ENCODE measurements at regions not wholly inside any gene's neighbourhood (a gene's known extent, or its start where the extent isn't known, plus 50 kb on each side); places are given as distances from the start of the nearest gene placed in this dataset.
"Not testable (repeated sequence)": the region's sequence is repeated elsewhere in the genome, so short reads cannot be mapped to it uniquely, and the experiment has no call there.

DNA sequence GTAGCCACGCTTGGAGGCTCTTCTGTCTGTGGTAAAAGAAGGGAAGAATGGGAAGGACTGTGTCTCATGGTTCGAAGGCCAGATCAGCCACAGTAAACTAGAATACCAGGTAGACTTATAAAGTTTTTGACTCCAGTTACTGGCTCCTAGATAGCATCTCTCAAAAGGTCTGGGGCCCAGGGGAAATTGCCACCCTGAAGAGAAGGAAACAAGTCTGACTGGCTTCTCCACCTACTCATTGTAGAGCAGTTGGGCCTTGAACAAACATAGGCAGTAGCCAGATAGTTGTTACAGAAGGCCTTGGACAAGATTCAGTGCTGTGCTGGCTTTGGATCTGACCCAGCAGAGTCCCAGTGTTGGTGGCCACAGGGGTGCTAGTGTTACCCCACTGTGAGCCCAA is 890.4 kb downstream of the EFNA5 start:
- POLR2A ChIA-PET: no interaction called here
- Mint-ChIP-seq H3K27me3 (no peaks in the 10 kb centered on the region), H3K27ac (no peak overlapping the region), H3K9me3 (peaks cover 7% of the 10 kb centered on the region), H3K36me3 (ENCODE audit: low read depth) (no peaks in the 10 kb centered on the region), H3K4me3 (no peak overlapping the region), H3K4me1 (no peaks in the 10 kb centered on the region)
- DNase-seq (no peak), ATAC-seq (ENCODE audit: low read depth) (no peak)
- intact Hi-C loops (cut with micrococcal nuclease): no loop called here
- TF ChIP-seq, protein P1, sequence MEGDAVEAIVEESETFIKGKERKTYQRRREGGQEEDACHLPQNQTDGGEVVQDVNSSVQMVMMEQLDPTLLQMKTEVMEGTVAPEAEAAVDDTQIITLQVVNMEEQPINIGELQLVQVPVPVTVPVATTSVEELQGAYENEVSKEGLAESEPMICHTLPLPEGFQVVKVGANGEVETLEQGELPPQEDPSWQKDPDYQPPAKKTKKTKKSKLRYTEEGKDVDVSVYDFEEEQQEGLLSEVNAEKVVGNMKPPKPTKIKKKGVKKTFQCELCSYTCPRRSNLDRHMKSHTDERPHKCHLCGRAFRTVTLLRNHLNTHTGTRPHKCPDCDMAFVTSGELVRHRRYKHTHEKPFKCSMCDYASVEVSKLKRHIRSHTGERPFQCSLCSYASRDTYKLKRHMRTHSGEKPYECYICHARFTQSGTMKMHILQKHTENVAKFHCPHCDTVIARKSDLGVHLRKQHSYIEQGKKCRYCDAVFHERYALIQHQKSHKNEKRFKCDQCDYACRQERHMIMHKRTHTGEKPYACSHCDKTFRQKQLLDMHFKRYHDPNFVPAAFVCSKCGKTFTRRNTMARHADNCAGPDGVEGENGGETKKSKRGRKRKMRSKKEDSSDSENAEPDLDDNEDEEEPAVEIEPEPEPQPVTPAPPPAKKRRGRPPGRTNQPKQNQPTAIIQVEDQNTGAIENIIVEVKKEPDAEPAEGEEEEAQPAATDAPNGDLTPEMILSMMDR (IDR thresholded peaks at IDR 0.05): no peak
- CTCF ChIA-PET: no interaction called here

DNA sequence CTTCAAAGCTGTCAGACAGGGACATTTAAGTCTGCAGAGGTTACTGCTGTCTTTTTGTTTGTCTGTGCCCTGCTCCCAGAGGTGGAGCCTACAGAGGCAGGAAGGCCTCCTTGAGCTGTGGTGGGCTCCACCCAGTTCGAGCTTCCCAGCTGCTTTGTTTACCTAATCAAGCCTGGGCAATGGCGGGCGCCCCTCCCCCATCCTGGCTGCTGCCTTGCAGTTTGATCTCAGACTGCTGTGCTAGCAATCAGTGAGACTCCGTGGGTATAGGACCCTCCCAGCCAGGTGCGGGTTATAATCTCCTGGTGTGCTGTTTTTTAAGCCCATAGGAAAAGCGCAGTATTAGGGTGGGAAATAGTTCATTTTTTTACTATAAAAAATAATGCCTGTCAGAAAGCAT is 894.2 kb downstream of the EFNA5 start:
- POLR2A ChIA-PET; H3K4me3 Mint-ChIP-seq; H3K9me3 Mint-ChIP-seq; H3K36me3 Mint-ChIP-seq (ENCODE audit: low read depth); H3K27me3 Mint-ChIP-seq; intact Hi-C loops (cut with micrococcal nuclease); DNase-seq; CTCF ChIA-PET; H3K4me1 Mint-ChIP-seq; H3K27ac Mint-ChIP-seq; ATAC-seq (ENCODE audit: low read depth): not testable (repeated sequence)

DNA sequence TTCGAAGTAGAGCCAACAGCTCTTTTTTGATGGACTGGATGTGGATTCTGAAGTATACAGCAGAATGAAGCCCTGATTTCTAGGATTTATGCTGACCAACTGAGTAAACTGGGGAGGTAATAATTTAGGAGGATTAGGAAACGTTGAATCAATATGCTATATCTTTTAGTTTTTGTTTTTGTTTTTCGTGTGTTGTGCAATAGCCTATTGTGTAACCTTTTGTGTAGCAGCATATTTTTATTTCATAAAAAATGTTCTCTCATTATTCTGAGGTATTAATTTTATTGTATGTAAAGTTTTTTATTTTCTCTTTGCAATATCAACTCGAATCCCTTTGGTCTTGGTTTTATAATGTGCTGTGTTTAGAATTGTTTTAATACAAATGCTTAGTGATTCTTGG is 902.3 kb downstream of the EFNA5 start:
- peaks cover 2% of the 10 kb centered on the region for H3K9me3 Mint-ChIP-seq
- intact Hi-C loops (cut with micrococcal nuclease): no loop called here
- H3K36me3 Mint-ChIP-seq (ENCODE audit: low read depth): no peaks in the 10 kb centered on the region
- no peak overlapping the region for H3K4me3 Mint-ChIP-seq
- CTCF ChIA-PET: no interaction called here
- no peak overlapping the region for H3K27ac Mint-ChIP-seq
- DNase-seq (no peak), ATAC-seq (ENCODE audit: low read depth) (no peak)
- TF ChIP-seq, protein P1 (IDR thresholded peaks at IDR 0.05): no peak
- POLR2A ChIA-PET: no interaction called here
- no peaks in the 10 kb centered on the region for H3K27me3 Mint-ChIP-seq
- H3K4me1 Mint-ChIP-seq: no peaks in the 10 kb centered on the region

DNA sequence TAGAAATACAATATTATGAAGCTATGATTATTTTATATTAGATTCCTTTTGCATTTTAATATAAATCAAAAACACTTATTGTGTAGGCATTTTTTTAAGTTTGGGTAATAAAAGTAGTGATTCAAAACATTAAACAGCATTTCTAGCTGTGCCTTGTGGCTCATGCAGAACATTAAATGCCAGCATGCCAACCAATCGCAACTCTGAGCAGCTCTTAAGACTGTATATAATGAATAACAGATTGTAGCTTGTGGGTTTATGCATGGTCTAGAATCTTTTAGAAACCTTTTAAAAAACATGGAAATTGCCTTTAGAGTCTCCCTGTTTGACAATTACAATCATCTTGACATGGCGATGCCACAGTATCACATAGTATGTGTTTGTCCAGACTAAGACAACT is 903.8 kb downstream of the EFNA5 start:
- Mint-ChIP-seq H3K4me1 (no peaks in the 10 kb centered on the region), H3K36me3 (ENCODE audit: low read depth) (no peaks in the 10 kb centered on the region), H3K4me3 (no peak overlapping the region), H3K27me3 (no peaks in the 10 kb centered on the region), H3K9me3 (no peaks in the 10 kb centered on the region), H3K27ac (no peak overlapping the region)
- TF ChIP-seq, protein P1 (IDR thresholded peaks at IDR 0.05): no peak
- intact Hi-C loops (cut with micrococcal nuclease): no loop called here
- no peak for ATAC-seq (ENCODE audit: low read depth)
- POLR2A ChIA-PET: no interaction called here
- CTCF ChIA-PET: no interaction called here
- no peak for DNase-seq

- no peaks in the 10 kb centered on the region for H3K9me3 Mint-ChIP-seq
- TF ChIP-seq, protein P1 (IDR thresholded peaks at IDR 0.05): no peak
- no peak overlapping the region for H3K4me3 Mint-ChIP-seq
- H3K27me3 Mint-ChIP-seq: no peaks in the 10 kb centered on the region
- no peak overlapping the region for H3K27ac Mint-ChIP-seq
- intact Hi-C loops (cut with micrococcal nuclease): no loop called here
- CTCF ChIA-PET: no interaction called here
- POLR2A ChIA-PET: no interaction called here
- H3K4me1 Mint-ChIP-seq: no peaks in the 10 kb centered on the region
- H3K36me3 Mint-ChIP-seq (ENCODE audit: low read depth): no peaks in the 10 kb centered on the region
- no peak for ATAC-seq (ENCODE audit: low read depth)
- DNase-seq: no peak
Observed at GRCh38 chr5:106759581-106759980, 911.2 kb downstream of the EFNA5 start.

DNA sequence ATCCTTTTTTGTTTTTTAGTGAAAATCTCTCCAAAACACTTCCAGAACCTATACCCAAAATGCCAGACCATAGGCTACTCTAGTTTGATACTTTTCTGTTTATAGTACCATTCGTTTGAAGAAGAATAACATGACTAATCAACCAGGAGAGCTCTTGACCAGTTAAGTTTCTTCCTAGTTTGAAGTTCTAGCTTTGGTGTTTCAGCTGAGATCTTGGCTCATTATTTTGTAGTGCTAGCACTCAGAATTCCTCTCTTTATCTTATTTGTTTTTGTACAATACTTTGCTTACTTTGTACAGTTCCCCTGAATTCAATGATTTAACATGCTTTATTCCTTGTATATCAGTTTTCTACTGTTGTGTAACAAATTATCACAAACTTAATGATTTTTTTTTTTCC is 911.6 kb downstream of the EFNA5 start:
- ATAC-seq (ENCODE audit: low read depth) (no peak), DNase-seq (no peak)
- no peaks in the 10 kb centered on the region for H3K4me1 Mint-ChIP-seq
- intact Hi-C loops (cut with micrococcal nuclease): no loop called here
- ChIA-PET CTCF (no interaction called here), POLR2A (no interaction called here)
- H3K4me3 Mint-ChIP-seq: no peak overlapping the region
- no peaks in the 10 kb centered on the region for H3K36me3 Mint-ChIP-seq (ENCODE audit: low read depth)
- H3K9me3 Mint-ChIP-seq: no peaks in the 10 kb centered on the region
- H3K27me3 Mint-ChIP-seq: no peaks in the 10 kb centered on the region
- no peak overlapping the region for H3K27ac Mint-ChIP-seq
- TF ChIP-seq, protein P1 (IDR thresholded peaks at IDR 0.05): no peak

All from activated B cell treated with CpG ODN at 0.5 μM for 24 hours (primary cell).